ENCODE measurements at regions not wholly inside any gene's neighbourhood (a gene's known extent, or its start where the extent isn't known, plus 50 kb on each side); places are given as distances from the start of the nearest gene placed in this dataset.

DNA sequence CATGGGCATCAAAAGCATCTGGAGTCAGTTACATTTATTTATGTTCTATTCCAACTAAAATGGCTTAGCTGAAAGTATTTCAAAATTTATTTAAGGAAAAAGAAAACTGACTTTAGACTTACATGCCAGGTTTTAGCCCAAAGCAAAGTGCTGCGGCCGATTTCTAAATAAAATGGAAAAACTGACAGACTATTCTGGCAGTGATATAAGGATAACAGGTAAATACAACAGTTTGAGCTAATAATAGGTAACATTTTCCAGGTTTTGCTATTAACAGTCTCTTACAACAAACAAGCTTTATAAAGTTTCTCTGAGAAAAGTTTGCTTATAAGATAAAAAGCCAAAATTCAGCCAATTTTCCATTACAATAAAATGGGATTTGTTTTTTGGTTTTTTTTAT lies 937.2 kb upstream of the FLRT2 start:
- no peaks in the 10 kb centered on the region for H3K9me3 Mint-ChIP-seq
- H3K27ac Mint-ChIP-seq (ENCODE audit: unreplicated experiment), result no peak overlapping the region
- H3K4me1 Mint-ChIP-seq, result no peaks in the 10 kb centered on the region
- no peaks in the 10 kb centered on the region for H3K27me3 Mint-ChIP-seq (ENCODE audit: low read depth)
- TF ChIP-seq, protein P1, sequence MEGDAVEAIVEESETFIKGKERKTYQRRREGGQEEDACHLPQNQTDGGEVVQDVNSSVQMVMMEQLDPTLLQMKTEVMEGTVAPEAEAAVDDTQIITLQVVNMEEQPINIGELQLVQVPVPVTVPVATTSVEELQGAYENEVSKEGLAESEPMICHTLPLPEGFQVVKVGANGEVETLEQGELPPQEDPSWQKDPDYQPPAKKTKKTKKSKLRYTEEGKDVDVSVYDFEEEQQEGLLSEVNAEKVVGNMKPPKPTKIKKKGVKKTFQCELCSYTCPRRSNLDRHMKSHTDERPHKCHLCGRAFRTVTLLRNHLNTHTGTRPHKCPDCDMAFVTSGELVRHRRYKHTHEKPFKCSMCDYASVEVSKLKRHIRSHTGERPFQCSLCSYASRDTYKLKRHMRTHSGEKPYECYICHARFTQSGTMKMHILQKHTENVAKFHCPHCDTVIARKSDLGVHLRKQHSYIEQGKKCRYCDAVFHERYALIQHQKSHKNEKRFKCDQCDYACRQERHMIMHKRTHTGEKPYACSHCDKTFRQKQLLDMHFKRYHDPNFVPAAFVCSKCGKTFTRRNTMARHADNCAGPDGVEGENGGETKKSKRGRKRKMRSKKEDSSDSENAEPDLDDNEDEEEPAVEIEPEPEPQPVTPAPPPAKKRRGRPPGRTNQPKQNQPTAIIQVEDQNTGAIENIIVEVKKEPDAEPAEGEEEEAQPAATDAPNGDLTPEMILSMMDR (conservative IDR thresholded peaks at IDR 0.05), result no peak
- no peaks in the 10 kb centered on the region for H3K36me3 Mint-ChIP-seq (ENCODE audit: low read depth)
- no peak for DNase-seq (ENCODE audit: low read depth, low spot score)
- no peak overlapping the region for H3K4me3 Mint-ChIP-seq

DNA sequence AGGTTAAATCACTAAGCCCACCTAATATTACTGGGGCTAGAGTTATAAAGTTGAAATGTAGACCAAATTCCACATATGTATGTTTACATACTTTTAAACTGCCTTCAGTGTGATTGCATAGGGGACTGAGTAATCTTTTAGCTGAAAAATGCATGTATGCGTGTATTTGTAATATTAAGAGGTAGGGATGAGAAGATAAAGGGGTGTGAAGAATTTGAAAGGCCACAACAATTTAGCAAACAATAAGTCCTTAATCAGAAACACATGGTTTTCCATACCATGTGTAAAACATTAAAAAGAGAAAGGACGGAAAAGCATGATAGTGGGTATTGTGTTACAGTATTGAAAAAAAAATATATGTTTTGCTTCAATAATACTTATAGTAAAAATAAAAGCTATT lies 919.9 kb upstream of the FLRT2 start:
- no peaks in the 10 kb centered on the region for H3K36me3 Mint-ChIP-seq (ENCODE audit: low read depth)
- no peak for DNase-seq (ENCODE audit: low read depth, low spot score)
- no peak overlapping the region for H3K4me3 Mint-ChIP-seq
- no peaks in the 10 kb centered on the region for H3K4me1 Mint-ChIP-seq
- no peaks in the 10 kb centered on the region for H3K9me3 Mint-ChIP-seq
- TF ChIP-seq, protein P1 (conservative IDR thresholded peaks at IDR 0.05), result no peak
- H3K27me3 Mint-ChIP-seq (ENCODE audit: low read depth), result no peaks in the 10 kb centered on the region
- no peak overlapping the region for H3K27ac Mint-ChIP-seq (ENCODE audit: unreplicated experiment)

GRCh38 chr14:84622357-84622756 lies 907.6 kb upstream of the FLRT2 start:
- peaks cover 4% of the 10 kb centered on the region for H3K9me3 Mint-ChIP-seq
- TF ChIP-seq, protein P1 (conservative IDR thresholded peaks at IDR 0.05), result no peak
- no peaks in the 10 kb centered on the region for H3K36me3 Mint-ChIP-seq (ENCODE audit: low read depth)
- H3K4me3 Mint-ChIP-seq, result no peak overlapping the region
- H3K4me1 Mint-ChIP-seq, result no peaks in the 10 kb centered on the region
- H3K27me3 Mint-ChIP-seq (ENCODE audit: low read depth), result no peaks in the 10 kb centered on the region
- H3K27ac Mint-ChIP-seq (ENCODE audit: unreplicated experiment), result no peak overlapping the region
- no peak for DNase-seq (ENCODE audit: low read depth, low spot score)

DNA sequence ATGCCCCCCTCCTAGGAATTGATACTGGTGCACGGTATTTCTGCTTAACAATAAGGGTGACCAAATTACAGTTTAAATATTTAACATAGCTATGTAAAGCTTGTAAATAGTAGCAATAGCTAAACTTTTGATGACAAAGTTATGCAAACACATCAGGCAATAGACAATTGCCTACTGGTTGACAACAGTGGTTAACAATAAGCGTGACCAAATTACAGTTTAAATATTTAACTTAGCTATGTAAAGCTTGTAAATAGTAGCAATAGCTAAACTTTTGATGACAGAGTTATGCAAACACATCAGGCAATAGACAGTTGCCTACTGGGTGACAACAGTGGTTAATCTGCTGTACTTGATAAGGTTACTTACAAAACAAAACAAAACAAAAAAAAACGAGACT lies 886.5 kb upstream of the FLRT2 start:
- Mint-ChIP-seq H3K27me3 (ENCODE audit: low read depth) (peaks cover 3% of the 10 kb centered on the region), H3K9me3 (no peaks in the 10 kb centered on the region), H3K27ac (ENCODE audit: unreplicated experiment) (no peak overlapping the region), H3K36me3 (ENCODE audit: low read depth) (no peaks in the 10 kb centered on the region), H3K4me1 (no peaks in the 10 kb centered on the region), H3K4me3 (no peak overlapping the region)
- DNase-seq (ENCODE audit: low read depth, low spot score), result no peak
- TF ChIP-seq, protein P1 (conservative IDR thresholded peaks at IDR 0.05), result no peak

GRCh38 chr14:84646786-84647500 lies 883.0 kb upstream of the FLRT2 start:
- H3K36me3 Mint-ChIP-seq (ENCODE audit: low read depth), result no peaks in the 10 kb centered on the region
- DNase-seq (ENCODE audit: low read depth, low spot score), result no peak
- H3K9me3 Mint-ChIP-seq, result peaks cover 7% of the 10 kb centered on the region
- H3K4me3 Mint-ChIP-seq, result no peak overlapping the region
- H3K4me1 Mint-ChIP-seq, result no peaks in the 10 kb centered on the region
- TF ChIP-seq, protein P1 (conservative IDR thresholded peaks at IDR 0.05), result no peak
- no peak overlapping the region for H3K27ac Mint-ChIP-seq (ENCODE audit: unreplicated experiment)
- H3K27me3 Mint-ChIP-seq (ENCODE audit: low read depth), result no peaks in the 10 kb centered on the region
